A549 (cell line): ENCODE measurements at regions not wholly inside any gene's neighbourhood (a gene's known extent, or its start where the extent isn't known, plus 50 kb on each side); places are given as distances from the start of the nearest gene placed in this dataset.
A peak's percentile ranks its signal among the peaks of the same experiment; 100 is the strongest.

Source experiments
- ATAC-seq, 2 experiments: fragments of 200-7000 bp in 1 of 2; fragments of >200 bp in 1 of 2; cut with Nextera tagmentation in 1 of 2; cut with Tn5 transposase in 1 of 2; 3 replicates each; pipeline versions ENCODE4 v1.8.0 to v1.9.1; 2018 to 2020; ENCODE audit warnings: mild to moderate bottlenecking in 1 of 2, moderate library complexity in 1 of 2
- CTCF ChIA-PET: fragments of 300-600 bp; sonication (Branson Sonifier 250); formaldehyde crosslinking; extraction: SDS; loops from one replicate; lab custom pipeline; 2021; ENCODE audit warnings: antibody characterized with exemption, inconsistent platforms; lab: Yijun Ruan, JAX
- POLR2A ChIA-PET: fragments of 350-600 bp; formaldehyde crosslinking; extraction: SDS; loops from one replicate; lab custom pipeline; 2021; ENCODE audit warnings: antibody characterized with exemption, inconsistent platforms; lab: Yijun Ruan, JAX
- DNase-seq, 2 experiments: peaks; one replicate each; pipeline versions ENCODE4 v3.0.0 to v3.0.0-alpha.2; 2011 to 2016; ENCODE audit warnings: low read depth in 1 of 2, low spot score in 1 of 2
- FAIRE-seq: peaks from 2 replicates; lab custom pipeline; 2011; peaks lifted over from hg19 to GRCh38; lab: Jason Lieb, UNC
- H3K27ac ChIP-seq, 2 experiments: fragments of >200 bp; sonication (Bioruptor Twin); formaldehyde crosslinking; 3 replicates each; pipeline ENCODE4 v1.5.1; 2016 to 2017
- H3K4me1 ChIP-seq: fragments of >200 bp; sonication (Bioruptor Twin); formaldehyde crosslinking; 3 replicates; pipeline ENCODE4 v1.6.1; 2016
- H3K4me2 ChIP-seq: fragments of >200 bp; sonication (Bioruptor Twin); formaldehyde crosslinking; 3 replicates; pipeline ENCODE4 v1.6.1; 2016
- H3K4me3 ChIP-seq: fragments of >200 bp; sonication (Bioruptor Twin); formaldehyde crosslinking; 3 replicates; pipeline ENCODE4 v1.5.1; 2016
- H3K9me3 ChIP-seq: fragments of >200 bp; sonication (Bioruptor Twin); formaldehyde crosslinking; 3 replicates; pipeline ENCODE4 v1.6.1; 2016
- BCL3 ChIP-seq: fragments of >200 bp; sonication (Bioruptor Twin); formaldehyde crosslinking; IDR thresholded peaks from 3 replicates; pipeline ENCODE4 v1.6.1; 2016
- CBX2 ChIP-seq: fragments of 200-600 bp; sonication (generic); IDR thresholded peaks from 2 replicates; pipeline ENCODE4 v1.6.1; 2016; ENCODE audit warnings: low read depth, mild to moderate bottlenecking, borderline replicate concordance
- CEBPB ChIP-seq, 2 experiments: fragments of >200 bp in 1 of 2; sonication (Bioruptor Twin) in 1 of 2; formaldehyde crosslinking in 1 of 2; IDR thresholded peaks; 2 replicates each; pipeline ENCODE4 v1.6.1; 2012 to 2016
- CHD2 ChIP-seq: fragments of 150-350 bp; IDR thresholded peaks from 2 replicates; pipeline ENCODE4 v1.6.1; 2014; ENCODE audit warnings: low read length; ENCODE audit not compliant: partially characterized antibody
- CTCF ChIP-seq: fragments of >200 bp; sonication (Bioruptor Twin); formaldehyde crosslinking; IDR thresholded peaks from 3 replicates; pipeline ENCODE4 v1.5.1; 2016
- EP300 ChIP-seq, 2 experiments: fragments of >200 bp; sonication (Bioruptor Twin); formaldehyde crosslinking; IDR thresholded peaks; 2 replicates in 1 of 2; 3 replicates in 1 of 2; pipeline ENCODE4 v1.6.1; 2016 to 2017
- FOXS1 ChIP-seq: fragments of 250-450 bp; sonication (Bioruptor Pico); IDR thresholded peaks from 2 replicates; pipeline ENCODE4 v1.5.0; 2020; ENCODE audit warnings: mild to moderate bottlenecking, moderate library complexity
- GATA3 ChIP-seq: IDR thresholded peaks from 2 replicates; pipeline ENCODE4 v1.6.1; 2012; ENCODE audit warnings: borderline replicate concordance
- HMGXB4 ChIP-seq: fragments of 250-450 bp; sonication (Bioruptor Pico); IDR thresholded peaks from 2 replicates; pipeline ENCODE4 v1.5.0; 2021; ENCODE audit warnings: mild to moderate bottlenecking, moderate library complexity, borderline replicate concordance
- HOXB13 ChIP-seq: fragments of 250-450 bp; sonication (Bioruptor Pico); IDR thresholded peaks from 2 replicates; pipeline ENCODE4 v1.5.0; 2020; ENCODE audit warnings: low read depth, mild to moderate bottlenecking, moderate library complexity
- MAFK ChIP-seq: fragments of 450-650 bp; IDR thresholded peaks from 2 replicates; pipeline ENCODE4 v1.6.1; 2014; ENCODE audit not compliant: partially characterized antibody
- MAX ChIP-seq: IDR thresholded peaks from 2 replicates; pipeline ENCODE4 v1.6.1; 2012
- NFE2L2 ChIP-seq: fragments of 150-350 bp; conservative IDR thresholded peaks from 2 replicates; pipeline ENCODE4 v1.6.1; 2014; ENCODE audit warnings: low read length
- PHF8 ChIP-seq: fragments of 200-600 bp; sonication (generic); IDR thresholded peaks from 2 replicates; pipeline ENCODE4 v1.6.1; 2016; ENCODE audit warnings: low read depth, mild to moderate bottlenecking, antibody characterized with exemption, moderate library complexity, borderline replicate concordance
- POLR2A ChIP-seq: IDR thresholded peaks from 2 replicates; pipeline ENCODE4 v1.6.1; 2012; ENCODE audit warnings: mild to moderate bottlenecking, low read length
- POLR2AphosphoS2 ChIP-seq: conservative IDR thresholded peaks from 2 replicates; pipeline ENCODE4 v1.6.1; 2012; ENCODE audit warnings: low read length, improper control_type of control experiment, inconsistent platforms
- RAD21 ChIP-seq, 2 experiments: fragments of >200 bp in 1 of 2; sonication (Bioruptor Twin) in 1 of 2; formaldehyde crosslinking in 1 of 2; IDR thresholded peaks in 1 of 2; conservative IDR thresholded peaks in 1 of 2; 2 replicates in 1 of 2; 3 replicates in 1 of 2; pipeline ENCODE4 v1.6.1; 2012 to 2018; ENCODE audit warnings: inconsistent platforms in 1 of 2
- RCOR1 ChIP-seq: fragments of 150-350 bp; IDR thresholded peaks from 2 replicates; pipeline ENCODE4 v1.6.1; 2014; ENCODE audit warnings: antibody characterized with exemption, low read length, low read depth
- RFX5 ChIP-seq: fragments of 450-650 bp; IDR thresholded peaks from 2 replicates; pipeline ENCODE4 v1.7.1; 2014; ENCODE audit warnings: antibody characterized with exemption, mild to moderate bottlenecking, moderate library complexity
- RNF2 ChIP-seq: fragments of 200-600 bp; sonication (generic); IDR thresholded peaks from 2 replicates; pipeline ENCODE4 v1.6.1; 2016; ENCODE audit warnings: low read depth, mild to moderate bottlenecking, antibody characterized with exemption, moderate library complexity, borderline replicate concordance
- SMC3 ChIP-seq: fragments of >200 bp; sonication (Bioruptor Twin); formaldehyde crosslinking; IDR thresholded peaks from 3 replicates; pipeline ENCODE4 v1.6.1; 2018; ENCODE audit warnings: inconsistent platforms
- TFCP2L1 ChIP-seq: fragments of 250-450 bp; sonication (Bioruptor Pico); IDR thresholded peaks from 2 replicates; pipeline ENCODE4 v1.5.0; 2021; ENCODE audit warnings: mild to moderate bottlenecking
- ZSCAN20 ChIP-seq: fragments of 250-450 bp; sonication (Bioruptor Pico); IDR thresholded peaks from 2 replicates; pipeline ENCODE4 v1.8.0; 2022; ENCODE audit warnings: mild to moderate bottlenecking, moderate library complexity
- WGBS: methylation state at CpG from one replicate; pipeline ENCODE4 v1.1.6; 2017; ENCODE audit errors: missing lambda C conversion rate; 5-methylcytosine and 5-hydroxymethylcytosine counted together
- TF ChIP-seq, protein P1 (sequence below): fragments of 450-650 bp; IDR thresholded peaks from 2 replicates; pipeline ENCODE4 v1.6.1; 2014; ENCODE audit warnings: antibody characterized with exemption

DNA sequence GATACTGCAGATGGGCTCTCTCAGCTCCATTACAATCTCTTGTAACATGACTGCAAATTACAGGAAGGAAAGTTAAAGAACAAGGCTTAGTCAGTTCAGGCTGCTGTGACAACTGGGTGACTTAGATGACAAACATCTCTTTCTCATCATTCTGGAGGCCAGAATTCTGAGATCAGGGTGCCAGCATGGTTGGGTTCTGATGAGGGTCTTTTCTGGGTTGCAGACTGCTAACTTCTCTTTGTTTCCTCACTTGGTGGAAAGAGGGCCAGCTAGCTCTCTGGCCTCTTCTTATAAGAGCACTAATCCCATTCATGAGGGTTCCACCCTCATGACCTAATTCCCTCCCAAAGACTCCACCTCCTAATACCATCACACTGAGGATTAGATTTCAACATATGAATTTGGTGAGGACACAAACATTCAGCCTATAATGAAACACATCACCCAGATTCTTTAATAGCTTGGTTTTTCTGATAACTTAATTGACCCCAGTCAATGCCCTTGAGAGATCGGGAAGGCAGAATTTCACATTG lies 73.6 kb upstream of the MAMDC2 start:
- Histone ChIP-seq H3K4me1 (no peaks in the 10 kb centered on the region), H3K27ac (no peak overlapping the region), H3K9me3 (no peaks in the 10 kb centered on the region), H3K4me3 (no peak overlapping the region), H3K4me2 (no peak overlapping the region)
- CTCF ChIA-PET, result interaction anchor here (0.6 to 9.7 kb wide), 15 partner anchors 12 to 1908 kb away, joined by 3 to 157 read pairs (median 4); no protein-coding TSS in a partner anchor
- no peak for ATAC-seq
- no peak for DNase-seq
- TF ChIP-seq CHD2 (no peak), HOXB13 (CRISPR knock-in tag) (no peak), TFCP2L1 (CRISPR knock-in tag) (no peak), ZSCAN20 (CRISPR knock-in tag) (no peak), MAFK (no peak), RNF2 (no peak), CBX2 (no peak), POLR2AphosphoS2 (no peak), CEBPB (IDR thresholded peaks at IDR 0.05) (no peak), EP300 (IDR thresholded peaks at IDR 0.05) (no peak), RFX5 (no peak), SMC3 (no peak), RCOR1 (no peak)
- TF ChIP-seq, protein P1, sequence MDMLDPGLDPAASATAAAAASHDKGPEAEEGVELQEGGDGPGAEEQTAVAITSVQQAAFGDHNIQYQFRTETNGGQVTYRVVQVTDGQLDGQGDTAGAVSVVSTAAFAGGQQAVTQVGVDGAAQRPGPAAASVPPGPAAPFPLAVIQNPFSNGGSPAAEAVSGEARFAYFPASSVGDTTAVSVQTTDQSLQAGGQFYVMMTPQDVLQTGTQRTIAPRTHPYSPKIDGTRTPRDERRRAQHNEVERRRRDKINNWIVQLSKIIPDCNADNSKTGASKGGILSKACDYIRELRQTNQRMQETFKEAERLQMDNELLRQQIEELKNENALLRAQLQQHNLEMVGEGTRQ, result no peak
- POLR2A ChIA-PET, result no interaction called here
- FAIRE-seq, result no peak
- 89% methylated on average over 1 of the region's 1 CpG for WGBS

- ChIA-PET CTCF (interaction anchor here (0.6 to 9.7 kb wide), 39 partner anchors 9 to 631 kb away, joined by 3 to 157 read pairs (median 4); no protein-coding TSS in a partner anchor), POLR2A (no interaction called here)
- peak; percentile 75 to 94 for ATAC-seq
- H3K4me3 ChIP-seq, result no peak overlapping the region
- peak; percentile 82 to 84 for TF ChIP-seq RAD21 (conservative IDR thresholded peaks at IDR 0.05 in 1 of 2, IDR thresholded peaks at IDR 0.05 in 1 of 2)
- no peak for TF ChIP-seq CBX2
- peak; percentile 88 for TF ChIP-seq SMC3
- TF ChIP-seq CTCF, result peak; percentile 84
- H3K4me2 ChIP-seq, result no peak overlapping the region
- no peak overlapping the region for H3K27ac ChIP-seq
- no peaks in the 10 kb centered on the region for H3K4me1 ChIP-seq
- no peaks in the 10 kb centered on the region for H3K9me3 ChIP-seq
- WGBS, result 30% methylated on average over 16 of the region's 16 CpGs
- FAIRE-seq, result no peak
- peak; percentile 52 to 60 for DNase-seq
These were observed 71.8 kb upstream of the MAMDC2 start for GRCh38 chr9:69971643-69972449.

GRCh38 chr9:69975681-69976080 lies 68.0 kb upstream of the MAMDC2 start:
- no peak for ATAC-seq

More at GRCh38 chr9:69975681-69976080, 68.0 kb upstream of the MAMDC2 start:
- H3K4me2 ChIP-seq, result no peak overlapping the region
- no peak for DNase-seq
- WGBS, result 56% methylated on average over 4 of the region's 4 CpGs
- H3K4me3 ChIP-seq, result no peak overlapping the region
- POLR2A ChIA-PET, result no interaction called here
- TF ChIP-seq HMGXB4 (CRISPR knock-in tag), result no peak
- no peak for TF ChIP-seq BCL3
- TF ChIP-seq NFE2L2, result no peak
- TF ChIP-seq FOXS1 (CRISPR knock-in tag), result no peak
- TF ChIP-seq GATA3, result no peak
- TF ChIP-seq PHF8, result no peak
- no peak for TF ChIP-seq MAX
- TF ChIP-seq CHD2, result no peak
- TF ChIP-seq POLR2A, result no peak
- no peak for TF ChIP-seq HOXB13 (CRISPR knock-in tag)
- no peak for FAIRE-seq
- no peaks in the 10 kb centered on the region for H3K9me3 ChIP-seq
- no peaks in the 10 kb centered on the region for H3K4me1 ChIP-seq
- peak overlapping the region in 1 of 2 experiments; percentile 63; a peak in 3 of 6 replicates for H3K27ac ChIP-seq
- CTCF ChIA-PET, result interaction anchor here (1.0 to 9.7 kb wide), 2 partner anchors 89 to 136 kb away, joined by 3 to 157 read pairs; no protein-coding TSS in a partner anchor
